ENCODE measurements at regions not wholly inside any gene's neighbourhood (a gene's known extent, or its start where the extent isn't known, plus 50 kb on each side); places are given as distances from the start of the nearest gene placed in this dataset.

GRCh38 chr9:110136802-110137201, 71.2 kb downstream of the C9orf152 start:
- H3K4me1 ChIP-seq (ENCODE audit: insufficient read depth): peaks cover 3% of the 10 kb centered on the region
- H4K20me1 ChIP-seq (ENCODE audit: insufficient read depth, poor library complexity, severe bottlenecking): peaks cover 2% of the 10 kb centered on the region
- H3K4me3 ChIP-seq: no peak overlapping the region
- H3K36me3 ChIP-seq (replicated peaks; ENCODE audit: insufficient read depth, low read depth): no peaks in the 10 kb centered on the region
- H3K79me2 ChIP-seq: peaks cover 82% of the 10 kb centered on the region
- H3K9me2 ChIP-seq (replicated peaks; ENCODE audit: insufficient read depth): no peaks in the 10 kb centered on the region
- no peak for DNase-seq (ENCODE audit: low spot score)
- no peak overlapping the region for H3K4me2 ChIP-seq
- H2AFZ ChIP-seq: no peak overlapping the region
- TF ChIP-seq EZH2 (IDR thresholded peaks at IDR 0.05; ENCODE audit: borderline replicate concordance) (no peak), EZH2phosphoT487 (IDR thresholded peaks at IDR 0.05; ENCODE audit: low read depth, severe bottlenecking, unreplicated experiment) (no peak), CTCF (IDR thresholded peaks at IDR 0.05; ENCODE audit: poor library complexity) (no peak)
- no peaks in the 10 kb centered on the region for H3K27me3 ChIP-seq
- H3K9me3 ChIP-seq (ENCODE audit: low read depth): no peaks in the 10 kb centered on the region
- no peak overlapping the region for H3K27ac ChIP-seq
- WGBS (ENCODE audit: low lambda C conversion rate, missing lambda C conversion rate): 97% methylated on average over 11 of the region's 11 CpGs

DNA sequence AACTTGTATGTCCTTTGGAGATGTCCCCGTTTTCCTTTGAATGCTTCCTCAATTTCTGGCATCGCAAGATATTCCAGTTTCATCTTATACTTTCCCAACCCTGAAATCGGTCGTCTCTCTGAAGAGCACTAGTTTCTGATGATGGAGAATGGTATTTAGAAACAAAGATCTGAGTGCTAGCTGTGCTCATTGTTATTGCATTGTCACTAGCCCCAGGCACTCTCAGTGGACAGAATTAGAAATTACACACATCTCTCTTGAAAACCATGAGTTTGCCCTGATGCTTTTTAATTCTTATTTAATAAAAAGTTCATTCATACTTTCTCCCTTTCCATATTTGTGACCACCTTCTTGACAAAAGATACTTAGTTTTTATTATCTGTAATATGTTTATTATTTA, 67.7 kb downstream of the C9orf152 start:
- H4K20me1 ChIP-seq (ENCODE audit: insufficient read depth, poor library complexity, severe bottlenecking): peaks cover 6% of the 10 kb centered on the region
- H3K4me2 ChIP-seq: no peak overlapping the region
- no peaks in the 10 kb centered on the region for H3K27me3 ChIP-seq
- no peak overlapping the region for H2AFZ ChIP-seq
- H3K4me1 ChIP-seq (ENCODE audit: insufficient read depth): no peaks in the 10 kb centered on the region
- peaks cover 82% of the 10 kb centered on the region for H3K79me2 ChIP-seq
- no peak overlapping the region for H3K27ac ChIP-seq
- H3K9me2 ChIP-seq (replicated peaks; ENCODE audit: insufficient read depth): no peaks in the 10 kb centered on the region
- no peaks in the 10 kb centered on the region for H3K36me3 ChIP-seq (replicated peaks; ENCODE audit: insufficient read depth, low read depth)
- no peak overlapping the region for H3K4me3 ChIP-seq
- 95% methylated on average over 4 of the region's 4 CpGs for WGBS (ENCODE audit: low lambda C conversion rate, missing lambda C conversion rate)
- no peak for DNase-seq (ENCODE audit: low spot score)
- no peaks in the 10 kb centered on the region for H3K9me3 ChIP-seq (ENCODE audit: low read depth)
- TF ChIP-seq EZH2 (IDR thresholded peaks at IDR 0.05; ENCODE audit: borderline replicate concordance) (no peak), CTCF (IDR thresholded peaks at IDR 0.05; ENCODE audit: poor library complexity) (no peak), EZH2phosphoT487 (IDR thresholded peaks at IDR 0.05; ENCODE audit: low read depth, severe bottlenecking, unreplicated experiment) (no peak)

DNA sequence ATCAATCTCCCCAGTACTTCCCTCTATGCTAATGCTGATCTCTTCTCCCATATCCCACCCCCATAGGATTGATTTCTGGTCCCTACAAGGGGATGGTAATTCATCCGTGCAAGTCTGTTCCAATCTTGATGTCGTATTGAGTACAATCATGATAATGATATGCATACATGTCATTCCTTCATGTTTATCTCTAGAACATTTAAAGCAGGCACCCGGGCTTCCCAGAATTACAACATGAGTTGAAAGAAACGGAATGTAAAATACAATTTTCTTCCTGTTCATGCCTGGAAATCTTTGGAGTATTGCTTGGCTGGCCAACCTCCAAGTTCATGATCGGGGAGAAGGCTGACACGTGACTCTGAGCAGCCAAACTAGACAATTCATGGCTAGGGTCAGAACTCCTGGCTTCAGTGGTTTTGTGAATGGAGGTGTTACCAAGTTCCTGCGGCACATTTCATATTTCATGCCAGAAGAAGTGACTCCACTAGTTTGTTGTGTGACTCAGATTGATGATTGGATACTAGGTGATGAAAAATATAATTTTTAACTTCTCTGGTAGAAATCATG, 66.6 kb downstream of the C9orf152 start:
- Histone ChIP-seq H3K79me2 (peaks cover 82% of the 10 kb centered on the region), H3K27me3 (no peaks in the 10 kb centered on the region), H3K4me2 (no peak overlapping the region), H4K20me1 (ENCODE audit: insufficient read depth, poor library complexity, severe bottlenecking) (peaks cover 4% of the 10 kb centered on the region), H3K9me3 (ENCODE audit: low read depth) (no peaks in the 10 kb centered on the region), H3K36me3 (replicated peaks; ENCODE audit: insufficient read depth, low read depth) (no peaks in the 10 kb centered on the region), H3K27ac (peak overlapping the region; percentile 10), H2AFZ (no peak overlapping the region), H3K4me3 (no peak overlapping the region), H3K9me2 (replicated peaks; ENCODE audit: insufficient read depth) (no peaks in the 10 kb centered on the region), H3K4me1 (ENCODE audit: insufficient read depth) (no peaks in the 10 kb centered on the region)
- no peak for DNase-seq (ENCODE audit: low spot score)
- TF ChIP-seq EZH2phosphoT487 (IDR thresholded peaks at IDR 0.05; ENCODE audit: low read depth, severe bottlenecking, unreplicated experiment): no peak
- TF ChIP-seq EZH2 (IDR thresholded peaks at IDR 0.05; ENCODE audit: borderline replicate concordance): no peak
- TF ChIP-seq CTCF (IDR thresholded peaks at IDR 0.05; ENCODE audit: poor library complexity): no peak
- WGBS (ENCODE audit: low lambda C conversion rate, missing lambda C conversion rate): 63% methylated on average over 7 of the region's 7 CpGs

All from hepatocyte (in vitro differentiated cells).